Stimulated activated CD8-positive, alpha-beta memory T cell treated with anti-CD3 and anti-CD28 coated beads, Interleukin-2, amount 100 ng/mL, for 1 hour (primary cell): ENCODE measurements at regions not wholly inside any gene's neighbourhood (a gene's known extent, or its start where the extent isn't known, plus 50 kb on each side); places are given as distances from the start of the nearest gene placed in this dataset.
"Not testable (repeated sequence)": the region's sequence is repeated elsewhere in the genome, so short reads cannot be mapped to it uniquely, and the experiment has no call there.

Experiments used
- DNase-seq, 2 donors: peaks; one replicate each; pipeline ENCODE4 v3.0.0-alpha.2; 2020; ENCODE audit warnings: low read depth in 2 of 2

GRCh38 chr6:134564705-134565104 lies 246.8 kb upstream of the SGK1 start:
- DNase-seq = no peak

GRCh38 chr6:134560019-134560418 lies 242.1 kb upstream of the SGK1 start:
- DNase-seq = no peak

GRCh38 chr6:134557509-134557908 lies 239.6 kb upstream of the SGK1 start:
- DNase-seq = no peak

GRCh38 chr6:134555672-134556071 lies 237.8 kb upstream of the SGK1 start:
- DNase-seq = no peak

GRCh38 chr6:134553936-134554335 lies 236.0 kb upstream of the SGK1 start:
- no peak for DNase-seq

GRCh38 chr6:134551245-134551960 lies 233.5 kb upstream of the SGK1 start:
- no peak for DNase-seq

- no peak for DNase-seq
Observed at GRCh38 chr6:134550604-134551003, 232.7 kb upstream of the SGK1 start.

- no peak for DNase-seq
Observed at GRCh38 chr6:134549854-134550253, 231.9 kb upstream of the SGK1 start.

GRCh38 chr6:134546962-134547645 lies 229.2 kb upstream of the SGK1 start:
- no peak for DNase-seq

- no peak for DNase-seq
Observed at GRCh38 chr6:134544737-134545136, 226.8 kb upstream of the SGK1 start.

- DNase-seq = no peak
Observed at GRCh38 chr6:134543128-134543527, 225.2 kb upstream of the SGK1 start.

GRCh38 chr6:134541001-134541400 lies 223.1 kb upstream of the SGK1 start:
- DNase-seq = no peak

GRCh38 chr6:134539865-134540323 lies 222.0 kb upstream of the SGK1 start:
- no peak for DNase-seq

- DNase-seq = not testable (repeated sequence)
Observed at GRCh38 chr6:134537765-134538164, 219.9 kb upstream of the SGK1 start.

GRCh38 chr6:134537146-134537555 lies 219.2 kb upstream of the SGK1 start:
- DNase-seq = no peak

GRCh38 chr6:134535831-134536230 lies 217.9 kb upstream of the SGK1 start:
- DNase-seq = no peak

- no peak for DNase-seq
Observed at GRCh38 chr6:134534708-134535149, 216.8 kb upstream of the SGK1 start.

- no peak for DNase-seq
Observed at GRCh38 chr6:134533991-134534390, 216.1 kb upstream of the SGK1 start.

- DNase-seq = no peak
Observed at GRCh38 chr6:134532694-134533624, 215.0 kb upstream of the SGK1 start.

GRCh38 chr6:134531611-134532010 lies 213.7 kb upstream of the SGK1 start:
- no peak for DNase-seq

- DNase-seq = no peak
Observed at GRCh38 chr6:134531188-134531551, 213.3 kb upstream of the SGK1 start.

- no peak for DNase-seq
Observed at GRCh38 chr6:134529921-134530320, 212.0 kb upstream of the SGK1 start.
